ENCODE measurements at regions not wholly inside any gene's neighbourhood (a gene's known extent, or its start where the extent isn't known, plus 50 kb on each side); places are given as distances from the start of the nearest gene placed in this dataset.

DNA sequence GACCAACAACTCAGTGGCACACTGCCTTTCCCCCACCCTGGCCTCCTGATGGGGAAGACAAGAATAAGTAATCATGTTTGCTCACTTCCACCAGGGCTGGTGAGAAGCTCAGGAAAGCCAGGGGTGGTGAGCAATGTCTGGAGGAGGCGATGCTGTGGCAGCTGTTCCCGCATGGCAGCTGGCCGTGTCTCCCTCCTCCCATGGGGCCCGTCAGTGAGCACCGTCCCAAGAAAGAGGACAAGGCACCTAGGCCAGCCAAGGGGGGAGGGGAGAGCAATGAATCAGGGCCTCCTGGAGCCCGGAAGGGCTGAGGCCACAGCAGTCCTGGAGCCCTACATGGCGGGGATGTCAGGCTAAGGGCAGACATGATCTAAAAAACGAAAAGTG lies 69.2 kb upstream of the INSIG1 start:
- TF ChIP-seq, protein P1, sequence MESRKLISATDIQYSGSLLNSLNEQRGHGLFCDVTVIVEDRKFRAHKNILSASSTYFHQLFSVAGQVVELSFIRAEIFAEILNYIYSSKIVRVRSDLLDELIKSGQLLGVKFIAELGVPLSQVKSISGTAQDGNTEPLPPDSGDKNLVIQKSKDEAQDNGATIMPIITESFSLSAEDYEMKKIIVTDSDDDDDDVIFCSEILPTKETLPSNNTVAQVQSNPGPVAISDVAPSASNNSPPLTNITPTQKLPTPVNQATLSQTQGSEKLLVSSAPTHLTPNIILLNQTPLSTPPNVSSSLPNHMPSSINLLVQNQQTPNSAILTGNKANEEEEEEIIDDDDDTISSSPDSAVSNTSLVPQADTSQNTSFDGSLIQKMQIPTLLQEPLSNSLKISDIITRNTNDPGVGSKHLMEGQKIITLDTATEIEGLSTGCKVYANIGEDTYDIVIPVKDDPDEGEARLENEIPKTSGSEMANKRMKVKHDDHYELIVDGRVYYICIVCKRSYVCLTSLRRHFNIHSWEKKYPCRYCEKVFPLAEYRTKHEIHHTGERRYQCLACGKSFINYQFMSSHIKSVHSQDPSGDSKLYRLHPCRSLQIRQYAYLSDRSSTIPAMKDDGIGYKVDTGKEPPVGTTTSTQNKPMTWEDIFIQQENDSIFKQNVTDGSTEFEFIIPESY (IDR thresholded peaks at IDR 0.05; ENCODE audit: extremely low read depth, insufficient replicate concordance, low read length), result no peak
- TF ChIP-seq SP1 (IDR thresholded peaks at IDR 0.05; ENCODE audit: low read depth) (no peak), FOSL1 (IDR thresholded peaks at IDR 0.05; ENCODE audit: low read depth) (no peak), EZH2phosphoT487 (IDR thresholded peaks at IDR 0.05; ENCODE audit: borderline replicate concordance) (no peak), YY1 (IDR thresholded peaks at IDR 0.05; ENCODE audit: extremely low read depth, insufficient replicate concordance, low read depth, low read length) (no peak), ZFX (IDR thresholded peaks at IDR 0.05) (no peak), CEBPB (IDR thresholded peaks at IDR 0.05; ENCODE audit: low read depth) (no peak), EZH2 (IDR thresholded peaks at IDR 0.05) (no peak), TCF7L2 (IDR thresholded peaks at IDR 0.05; ENCODE audit: borderline replicate concordance, extremely low read depth, insufficient read depth, insufficient read length) (no peak), SRF (IDR thresholded peaks at IDR 0.05; ENCODE audit: low read depth) (no peak), SIN3A (IDR thresholded peaks at IDR 0.05; ENCODE audit: low read depth) (no peak), ZNF274 (IDR thresholded peaks at IDR 0.05; ENCODE audit: low read depth, low read length) (no peak), POLR2A (IDR thresholded peaks at IDR 0.05; ENCODE audit: borderline replicate concordance, extremely low read depth, insufficient read depth, insufficient read length) (no peak)
- TF ChIP-seq, protein P2, sequence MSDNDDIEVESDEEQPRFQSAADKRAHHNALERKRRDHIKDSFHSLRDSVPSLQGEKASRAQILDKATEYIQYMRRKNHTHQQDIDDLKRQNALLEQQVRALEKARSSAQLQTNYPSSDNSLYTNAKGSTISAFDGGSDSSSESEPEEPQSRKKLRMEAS (IDR thresholded peaks at IDR 0.05), result no peak
- TF ChIP-seq, protein P3, sequence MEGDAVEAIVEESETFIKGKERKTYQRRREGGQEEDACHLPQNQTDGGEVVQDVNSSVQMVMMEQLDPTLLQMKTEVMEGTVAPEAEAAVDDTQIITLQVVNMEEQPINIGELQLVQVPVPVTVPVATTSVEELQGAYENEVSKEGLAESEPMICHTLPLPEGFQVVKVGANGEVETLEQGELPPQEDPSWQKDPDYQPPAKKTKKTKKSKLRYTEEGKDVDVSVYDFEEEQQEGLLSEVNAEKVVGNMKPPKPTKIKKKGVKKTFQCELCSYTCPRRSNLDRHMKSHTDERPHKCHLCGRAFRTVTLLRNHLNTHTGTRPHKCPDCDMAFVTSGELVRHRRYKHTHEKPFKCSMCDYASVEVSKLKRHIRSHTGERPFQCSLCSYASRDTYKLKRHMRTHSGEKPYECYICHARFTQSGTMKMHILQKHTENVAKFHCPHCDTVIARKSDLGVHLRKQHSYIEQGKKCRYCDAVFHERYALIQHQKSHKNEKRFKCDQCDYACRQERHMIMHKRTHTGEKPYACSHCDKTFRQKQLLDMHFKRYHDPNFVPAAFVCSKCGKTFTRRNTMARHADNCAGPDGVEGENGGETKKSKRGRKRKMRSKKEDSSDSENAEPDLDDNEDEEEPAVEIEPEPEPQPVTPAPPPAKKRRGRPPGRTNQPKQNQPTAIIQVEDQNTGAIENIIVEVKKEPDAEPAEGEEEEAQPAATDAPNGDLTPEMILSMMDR (IDR thresholded peaks at IDR 0.05 in 2 of 3, conservative IDR thresholded peaks at IDR 0.05 in 1 of 3; ENCODE audit: borderline replicate concordance in 1 of 3, insufficient read depth in 1 of 3, low read depth in 2 of 3, low read length in 2 of 3), result no peak
- TF ChIP-seq, protein P4, sequence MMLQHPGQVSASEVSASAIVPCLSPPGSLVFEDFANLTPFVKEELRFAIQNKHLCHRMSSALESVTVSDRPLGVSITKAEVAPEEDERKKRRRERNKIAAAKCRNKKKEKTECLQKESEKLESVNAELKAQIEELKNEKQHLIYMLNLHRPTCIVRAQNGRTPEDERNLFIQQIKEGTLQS (IDR thresholded peaks at IDR 0.05), result no peak
- H3K79me2 ChIP-seq (ENCODE audit: insufficient read depth, low read length), result no peaks in the 10 kb centered on the region

More for the DNA sequence above, 69.2 kb upstream of the INSIG1 start:
- ATAC-seq, result no peak
- H3K27me3 ChIP-seq (ENCODE audit: insufficient read depth, low read length), result no peaks in the 10 kb centered on the region
- POLR2A ChIA-PET, result no interaction called here
- intact Hi-C loops (cut with micrococcal nuclease), result no loop called here
- H3K4me2 ChIP-seq (ENCODE audit: low read length), result no peak overlapping the region
- no peak for DNase-seq (ENCODE audit: low read depth, low spot score)
- H3K36me3 ChIP-seq (ENCODE audit: control insufficient read depth in 1 of 2, insufficient read depth in 2 of 2, low read length in 2 of 2), result no peaks in the 10 kb centered on the region
- RAD21 ChIA-PET (ENCODE audit: low non-redundant PET in 1 of 2, low total read pairs in 2 of 2, uncharacterized antibody in 2 of 2, unreplicated experiment in 2 of 2), result no interaction called here
- no peaks in the 10 kb centered on the region for H3K9me2 ChIP-seq (ENCODE audit: insufficient read depth)
- H3K4me1 ChIP-seq (ENCODE audit: control insufficient read depth in 1 of 2, insufficient read depth in 2 of 2, low read length in 2 of 2), result peaks cover 8 to 26% of the 10 kb centered on the region in 2 experiments; a peak in 3 of 4 replicates
- BruUV-seq (replicated peaks), result no TSS peak
- no peak overlapping the region for H2AFZ ChIP-seq (ENCODE audit: low read depth, low read length, poor library complexity, severe bottlenecking)
- CTCF ChIA-PET, result no interaction called here
- no peak overlapping the region for H3K4me3 ChIP-seq (replicated peaks in 1 of 2; ENCODE audit: low read depth in 1 of 2, low read length in 2 of 2)
- H3K9ac ChIP-seq (ENCODE audit: low read length), result no peak overlapping the region
- no peaks in the 10 kb centered on the region for H4K20me1 ChIP-seq (ENCODE audit: insufficient read depth)
- H3K9me3 ChIP-seq (ENCODE audit: control insufficient read depth in 1 of 2, insufficient read depth in 1 of 2, low read depth in 1 of 2, low read length in 2 of 2), result no peaks in the 10 kb centered on the region
- H3K27ac ChIP-seq (ENCODE audit: low read depth, low read length), result no peak overlapping the region
